Stimulated activated naive CD4-positive, alpha-beta T cell treated with Interleukin-2 at 50 U/mL for 16 hours (primary cell): ENCODE measurements at regions not wholly inside any gene's neighbourhood (a gene's known extent, or its start where the extent isn't known, plus 50 kb on each side); places are given as distances from the start of the nearest gene placed in this dataset.

Source experiments
- DNase-seq: peaks from one replicate; lab custom pipeline; 2025; lab: John Stamatoyannopoulos, UW

DNA sequence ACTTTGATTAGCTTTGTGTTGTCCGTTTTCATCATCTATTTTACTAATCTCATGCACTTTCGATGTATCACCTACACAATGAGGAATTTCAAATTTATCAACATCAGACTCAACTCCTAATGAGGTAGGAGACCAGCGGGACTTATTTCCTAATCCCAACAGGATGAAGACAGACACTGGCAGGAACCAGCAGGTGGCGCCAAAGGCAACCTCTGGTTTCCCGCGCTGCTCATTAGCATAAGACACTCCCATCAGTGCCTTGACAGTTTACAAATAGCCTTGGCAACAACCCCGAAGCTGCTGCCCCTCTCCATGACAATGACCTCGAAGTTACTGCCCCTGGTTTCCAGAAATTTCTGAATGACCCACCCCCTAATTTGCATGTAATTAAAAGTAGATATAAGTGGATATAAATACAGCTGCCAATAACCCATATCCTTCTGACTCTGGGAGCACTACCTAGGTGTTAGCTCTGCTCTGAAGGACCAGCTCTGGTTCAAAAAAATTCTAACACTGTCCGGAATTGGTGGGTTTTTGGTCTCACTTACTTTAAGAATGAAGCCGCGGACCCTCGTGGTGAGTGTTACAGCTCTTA, 974.8 kb downstream of the ADGRL2 start:
- DNase-seq: no peak

DNA sequence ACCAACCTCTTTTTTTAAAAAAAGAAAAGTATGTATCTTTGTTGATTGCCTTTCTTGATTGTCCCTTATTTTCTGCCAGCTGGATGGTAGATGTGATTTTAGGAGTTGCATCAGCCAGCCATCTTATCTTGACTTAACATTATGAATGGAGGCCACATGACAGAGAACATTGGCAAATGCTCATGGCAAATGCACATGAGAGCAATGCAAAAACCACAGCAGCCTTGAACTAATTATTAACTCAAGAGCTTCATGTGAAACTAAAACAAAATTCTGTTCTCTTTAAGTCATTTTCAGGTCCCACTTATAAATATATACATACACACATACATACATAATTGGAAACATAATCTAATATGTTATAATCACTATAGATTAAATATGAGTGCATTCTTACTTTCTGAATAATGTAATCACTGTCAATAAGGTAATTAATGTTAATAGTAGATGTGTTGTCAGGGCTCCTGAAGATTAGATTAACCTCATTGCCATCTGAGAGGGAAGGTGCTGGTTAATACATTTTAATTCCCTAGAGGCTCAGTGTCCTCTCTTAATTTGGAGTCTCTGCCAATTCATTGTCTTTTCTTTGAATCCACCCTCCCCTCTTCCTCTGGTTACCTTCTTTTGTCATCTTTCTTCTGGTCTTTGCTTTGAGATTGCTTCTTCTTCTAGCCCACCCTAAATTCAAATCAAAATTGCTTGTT, 962.2 kb downstream of the ADGRL2 start:
- DNase-seq: no peak

DNA sequence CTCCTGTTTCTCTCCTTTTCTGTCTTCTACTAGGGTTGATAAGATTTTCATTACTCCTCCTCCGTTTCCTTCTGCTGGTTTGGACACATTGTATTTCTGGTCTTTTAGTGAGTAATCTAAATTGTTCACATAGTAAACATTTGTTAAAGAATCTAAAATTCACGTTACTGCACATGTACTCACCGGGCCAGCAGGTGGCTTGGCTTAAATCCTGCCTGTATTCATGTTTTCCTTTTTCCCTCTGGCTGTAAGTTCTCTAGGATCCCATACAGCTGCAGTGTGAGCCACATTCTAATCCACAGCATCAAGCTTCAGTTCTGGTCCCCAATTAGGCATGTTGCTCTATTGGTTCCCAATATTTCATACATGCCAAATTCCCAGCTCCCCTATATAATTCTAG, 958.3 kb downstream of the ADGRL2 start:
- no peak for DNase-seq

GRCh38 chr1:82755671-82756070, 954.9 kb downstream of the ADGRL2 start:
- no peak for DNase-seq

- no peak for DNase-seq
These were observed 954.5 kb downstream of the ADGRL2 start for GRCh38 chr1:82755191-82755590.

DNA sequence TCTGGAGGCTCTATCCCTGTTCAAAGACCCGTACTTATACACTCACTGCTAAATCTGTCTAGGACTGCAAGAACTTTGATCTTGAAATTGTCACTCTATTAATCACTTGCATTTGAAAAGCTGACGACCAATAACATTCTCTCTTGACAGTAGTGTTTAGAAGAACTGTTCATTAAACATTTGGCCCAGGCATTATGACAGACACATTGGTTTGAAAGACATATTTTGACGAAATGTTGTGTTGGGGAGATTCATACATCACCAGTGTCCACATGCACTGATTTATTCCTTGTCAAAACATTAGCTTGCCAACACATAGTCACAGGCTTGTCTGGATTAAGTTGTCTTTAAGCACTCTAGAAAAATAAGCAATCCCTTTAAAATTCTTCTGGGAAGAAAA, 951.3 kb downstream of the ADGRL2 start:
- no peak for DNase-seq

GRCh38 chr1:82733645-82734044, 932.9 kb downstream of the ADGRL2 start:
- DNase-seq: no peak

DNA sequence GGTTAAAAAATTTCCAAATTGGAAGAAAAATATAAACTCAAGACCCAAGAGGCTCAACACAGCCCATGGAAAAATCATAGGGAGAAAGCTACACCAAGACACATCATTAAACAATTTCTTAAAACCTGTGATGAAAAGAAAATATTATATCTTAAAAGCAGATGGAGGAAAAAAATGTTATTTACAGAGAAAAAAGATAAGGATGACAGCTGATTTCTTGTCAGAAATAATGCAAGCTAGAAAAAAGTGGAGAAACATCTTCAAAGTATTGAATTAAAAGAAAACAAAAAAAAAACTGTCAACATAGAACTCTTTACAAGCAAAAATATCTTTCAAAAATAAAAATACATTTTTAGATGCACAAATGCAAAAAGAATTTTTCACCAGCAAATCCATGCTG, 930.5 kb downstream of the ADGRL2 start:
- no peak for DNase-seq

- no peak for DNase-seq
These were observed 927.5 kb downstream of the ADGRL2 start for GRCh38 chr1:82728206-82728605.

GRCh38 chr1:82724246-82724645, 923.5 kb downstream of the ADGRL2 start:
- DNase-seq: no peak

- DNase-seq: no peak
These were observed 921.9 kb downstream of the ADGRL2 start for GRCh38 chr1:82722608-82723007.

GRCh38 chr1:82721702-82722101, 921.0 kb downstream of the ADGRL2 start:
- no peak for DNase-seq

GRCh38 chr1:82718719-82719419, 918.1 kb downstream of the ADGRL2 start:
- DNase-seq: no peak

GRCh38 chr1:82710091-82710490, 909.4 kb downstream of the ADGRL2 start:
- no peak for DNase-seq

DNA sequence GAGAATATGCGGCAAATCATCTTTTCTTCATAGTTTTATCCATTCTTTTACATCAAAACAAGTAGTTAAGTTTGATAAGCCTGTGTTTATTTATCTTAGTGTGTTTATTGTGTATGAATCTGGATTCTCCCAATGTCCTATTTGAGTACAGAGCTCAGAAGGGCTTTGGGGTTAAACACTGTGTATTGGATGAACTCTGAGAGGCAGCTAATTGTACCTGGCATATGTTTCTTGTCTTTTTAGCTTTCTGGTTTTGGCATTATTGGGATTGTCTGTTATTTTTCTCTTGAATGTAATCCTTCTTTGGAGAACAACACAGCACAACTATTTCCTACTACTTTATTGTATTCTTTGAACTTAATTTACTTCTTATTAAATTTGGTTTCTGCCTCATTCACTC, 906.9 kb downstream of the ADGRL2 start:
- no peak for DNase-seq

DNA sequence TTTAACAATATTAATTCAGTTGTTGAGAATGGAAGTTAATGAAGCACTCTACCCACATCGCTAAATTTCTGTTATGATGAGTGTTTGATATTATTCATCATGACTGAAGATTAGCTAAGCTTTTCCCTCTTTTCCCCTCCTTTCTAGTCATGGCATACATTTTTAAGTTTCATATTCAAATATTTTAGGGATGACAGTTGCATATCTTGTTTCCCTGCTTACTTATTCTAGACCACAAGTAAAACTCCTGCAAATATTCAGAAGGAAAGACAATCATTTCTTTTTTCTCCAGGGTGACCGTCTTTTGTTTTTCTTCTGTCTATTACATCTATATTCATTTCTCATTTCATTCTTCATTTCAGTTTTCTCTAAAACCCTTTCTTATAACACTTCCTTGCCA, 906.0 kb downstream of the ADGRL2 start:
- no peak for DNase-seq

GRCh38 chr1:82704966-82705365, 904.2 kb downstream of the ADGRL2 start:
- no peak for DNase-seq

DNA sequence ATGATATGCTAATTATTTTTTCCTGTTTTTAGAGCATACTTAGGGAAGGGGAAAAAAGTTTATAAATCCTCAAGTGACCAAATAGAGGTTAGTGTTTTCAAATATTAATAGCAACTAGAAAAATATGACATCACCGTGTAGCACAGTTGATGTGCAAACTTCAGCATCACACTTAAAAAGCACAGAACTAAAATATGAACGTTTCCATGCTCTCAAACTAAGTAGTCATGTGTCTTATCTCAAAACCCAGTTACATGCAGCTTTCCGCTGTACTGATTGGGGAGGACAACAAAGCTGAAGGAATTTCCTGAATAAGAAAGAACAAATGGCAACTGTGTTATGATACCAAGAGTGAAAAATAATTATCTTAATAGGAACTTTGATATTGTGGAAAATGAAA, 903.7 kb downstream of the ADGRL2 start:
- DNase-seq: no peak

DNA sequence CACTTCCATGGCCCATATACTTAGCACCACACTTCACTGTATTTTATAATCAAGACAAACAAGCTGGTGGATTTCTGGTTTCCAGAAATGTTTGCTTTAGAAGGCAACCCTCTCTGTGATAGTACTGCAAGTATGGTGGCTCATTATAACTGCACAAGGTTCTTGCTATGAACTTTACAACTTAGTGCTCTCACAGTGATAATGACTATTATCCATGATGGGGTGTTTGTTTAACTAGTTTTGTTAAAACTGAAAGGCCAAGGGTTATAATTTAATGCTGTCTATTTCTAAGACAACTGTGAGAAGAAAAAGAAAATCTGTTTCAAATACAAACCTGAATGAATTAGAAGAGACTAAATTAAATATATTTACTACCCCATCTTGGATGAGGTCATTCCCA, 903.2 kb downstream of the ADGRL2 start:
- DNase-seq: no peak

- no peak for DNase-seq
These were observed 899.7 kb downstream of the ADGRL2 start for GRCh38 chr1:82700476-82700875.

GRCh38 chr1:82697965-82698364, 897.2 kb downstream of the ADGRL2 start:
- DNase-seq: no peak

DNA sequence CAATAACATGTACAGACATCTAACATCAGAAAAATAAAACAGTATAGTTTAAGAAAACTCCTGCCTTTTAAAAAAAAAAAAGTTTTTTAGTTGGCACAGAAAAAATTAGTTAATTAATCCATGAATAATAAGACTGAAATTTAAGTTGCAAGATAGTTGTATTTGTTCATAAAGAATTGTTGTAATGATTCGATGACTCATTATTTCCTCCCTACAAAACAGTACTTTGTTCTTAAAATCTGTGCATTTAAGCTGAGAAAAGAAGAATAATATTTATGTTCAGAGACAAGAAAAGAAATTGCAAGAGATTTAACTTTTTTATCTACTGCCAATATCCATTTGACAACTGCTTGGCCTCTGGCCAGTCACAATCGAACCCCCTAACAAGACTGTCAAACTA, 894.7 kb downstream of the ADGRL2 start:
- no peak for DNase-seq

- no peak for DNase-seq
These were observed 889.7 kb downstream of the ADGRL2 start for GRCh38 chr1:82690411-82690810.

DNA sequence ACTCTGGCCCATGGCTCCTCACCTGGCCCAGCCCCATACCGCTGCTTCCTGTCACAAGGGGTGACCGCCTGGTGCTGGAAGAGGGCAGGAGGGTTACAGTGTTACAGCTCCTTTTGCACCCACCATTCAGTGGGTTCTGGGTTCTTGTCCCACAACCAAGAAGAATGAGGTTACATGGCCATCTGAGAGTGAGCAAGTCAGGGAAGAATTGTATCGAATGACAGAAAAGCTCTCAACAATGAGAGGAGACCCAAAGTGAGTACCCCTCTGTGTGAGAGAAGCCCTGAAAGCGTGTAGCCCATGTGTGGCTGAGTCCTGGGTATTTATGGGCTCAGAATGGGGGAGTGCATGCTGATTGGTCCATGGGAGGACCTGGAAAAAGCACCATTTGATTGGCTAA, 888.5 kb downstream of the ADGRL2 start:
- no peak for DNase-seq
